Esophagus squamous epithelium (tissue), 5 donors: ENCODE measurements at regions not wholly inside any gene's neighbourhood (a gene's known extent, or its start where the extent isn't known, plus 50 kb on each side); places are given as distances from the start of the nearest gene placed in this dataset.

Experiments
- DNase-seq: peaks from one replicate; lab custom pipeline; 2025; lab: John Stamatoyannopoulos, UW
- H3K27ac ChIP-seq, 4 donors: fragments of 200-600 bp; sonication (generic); one replicate each; pipeline ENCODE4 v1.5.1; 2016 to 2019; ENCODE audit warnings: mild to moderate bottlenecking in 1 of 4
- H3K27me3 ChIP-seq, 4 donors: fragments of 200-600 bp; sonication (generic); 1 replicate in 3 of 4; 2 replicates in 1 of 4; pipeline versions ENCODE4 v1.5.1 to v1.6.0; 2017 to 2021; ENCODE audit warnings: antibody characterized with exemption in 1 of 4
- H3K36me3 ChIP-seq, 3 donors: fragments of 200-600 bp; sonication (generic); one replicate each; pipeline ENCODE4 v1.5.1; 2016 to 2019
- H3K4me1 ChIP-seq, 3 donors: fragments of 200-600 bp; sonication (generic); one replicate each; pipeline ENCODE4 v1.5.1; 2017 to 2019
- H3K4me3 ChIP-seq, 4 donors: fragments of 200-600 bp; sonication (generic); 1 replicate in 3 of 4; 2 replicates in 1 of 4; pipeline ENCODE4 v1.5.1; 2016 to 2019; ENCODE audit warnings: mild to moderate bottlenecking in 2 of 4, moderate library complexity in 1 of 4
- H3K9me3 ChIP-seq, 3 donors: fragments of 200-600 bp; sonication (generic); one replicate each; pipeline ENCODE4 v1.5.1; 2016 to 2019
- POLR2A ChIP-seq, 4 donors: fragments of 450-650 bp; IDR thresholded peaks; one replicate each; pipeline ENCODE4 v1.6.1; 2017; ENCODE audit warnings: antibody characterized with exemption in 4 of 4, mild to moderate bottlenecking in 4 of 4, moderate library complexity in 3 of 4
- WGBS, 2 donors: methylation state at CpG; one replicate each; pipeline ENCODE4 v1.1.5; 2018; 5-methylcytosine and 5-hydroxymethylcytosine counted together
- intact Hi-C: fragments of 100-400 bp; cut with DNase I; formaldehyde crosslinking; loops from one replicate; pipeline ENCODE4 v1.15.0; 2022
- TF ChIP-seq, protein P1 (sequence below), 6 experiments: fragments of 450-650 bp in 4 of 6; fragments of 200-600 bp in 2 of 6; sonication (generic) in 2 of 6; IDR thresholded peaks; one replicate each; pipeline ENCODE4 v1.5.1; 2016 to 2019; ENCODE audit warnings: antibody characterized with exemption in 6 of 6, mild to moderate bottlenecking in 4 of 6, moderate library complexity in 4 of 6
- donor health status: DM: yes; HTN: yes; CAD: no.

DNA sequence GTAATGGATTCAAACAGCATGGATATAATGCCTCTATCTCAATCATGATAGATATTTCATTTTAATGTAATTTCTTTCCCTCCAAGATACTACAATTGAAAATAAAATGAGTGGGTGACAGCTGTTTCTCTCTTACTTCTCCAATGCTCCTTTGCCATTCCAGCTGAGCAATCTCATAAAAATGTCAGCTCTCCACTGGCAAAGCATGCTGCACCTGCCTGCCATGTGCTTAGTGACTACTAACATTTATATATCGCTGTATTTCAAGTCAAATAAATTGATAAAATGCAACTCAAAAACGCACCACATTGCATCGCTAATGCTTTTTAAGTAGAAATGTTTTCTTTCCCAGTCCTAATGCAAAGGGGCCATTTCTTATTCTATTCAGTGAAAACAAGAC lies 1093.9 kb downstream of the CBLN2 start:
- H3K9me3 ChIP-seq: no peaks in the 10 kb centered on the region
- no peaks in the 10 kb centered on the region for H3K4me1 ChIP-seq
- no peak overlapping the region for H3K4me3 ChIP-seq
- H3K27me3 ChIP-seq: no peaks in the 10 kb centered on the region
- intact Hi-C loops: no loop called here
- DNase-seq: no peak
- no peak for TF ChIP-seq POLR2A (IDR thresholded peaks at IDR 0.05)
- TF ChIP-seq, protein P1, sequence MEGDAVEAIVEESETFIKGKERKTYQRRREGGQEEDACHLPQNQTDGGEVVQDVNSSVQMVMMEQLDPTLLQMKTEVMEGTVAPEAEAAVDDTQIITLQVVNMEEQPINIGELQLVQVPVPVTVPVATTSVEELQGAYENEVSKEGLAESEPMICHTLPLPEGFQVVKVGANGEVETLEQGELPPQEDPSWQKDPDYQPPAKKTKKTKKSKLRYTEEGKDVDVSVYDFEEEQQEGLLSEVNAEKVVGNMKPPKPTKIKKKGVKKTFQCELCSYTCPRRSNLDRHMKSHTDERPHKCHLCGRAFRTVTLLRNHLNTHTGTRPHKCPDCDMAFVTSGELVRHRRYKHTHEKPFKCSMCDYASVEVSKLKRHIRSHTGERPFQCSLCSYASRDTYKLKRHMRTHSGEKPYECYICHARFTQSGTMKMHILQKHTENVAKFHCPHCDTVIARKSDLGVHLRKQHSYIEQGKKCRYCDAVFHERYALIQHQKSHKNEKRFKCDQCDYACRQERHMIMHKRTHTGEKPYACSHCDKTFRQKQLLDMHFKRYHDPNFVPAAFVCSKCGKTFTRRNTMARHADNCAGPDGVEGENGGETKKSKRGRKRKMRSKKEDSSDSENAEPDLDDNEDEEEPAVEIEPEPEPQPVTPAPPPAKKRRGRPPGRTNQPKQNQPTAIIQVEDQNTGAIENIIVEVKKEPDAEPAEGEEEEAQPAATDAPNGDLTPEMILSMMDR (IDR thresholded peaks at IDR 0.05): no peak
- no peaks in the 10 kb centered on the region for H3K36me3 ChIP-seq
- WGBS, 2 donors: 78 to 91% methylated on average over 3 of the region's 3 CpGs
- H3K27ac ChIP-seq: no peak overlapping the region

DNA sequence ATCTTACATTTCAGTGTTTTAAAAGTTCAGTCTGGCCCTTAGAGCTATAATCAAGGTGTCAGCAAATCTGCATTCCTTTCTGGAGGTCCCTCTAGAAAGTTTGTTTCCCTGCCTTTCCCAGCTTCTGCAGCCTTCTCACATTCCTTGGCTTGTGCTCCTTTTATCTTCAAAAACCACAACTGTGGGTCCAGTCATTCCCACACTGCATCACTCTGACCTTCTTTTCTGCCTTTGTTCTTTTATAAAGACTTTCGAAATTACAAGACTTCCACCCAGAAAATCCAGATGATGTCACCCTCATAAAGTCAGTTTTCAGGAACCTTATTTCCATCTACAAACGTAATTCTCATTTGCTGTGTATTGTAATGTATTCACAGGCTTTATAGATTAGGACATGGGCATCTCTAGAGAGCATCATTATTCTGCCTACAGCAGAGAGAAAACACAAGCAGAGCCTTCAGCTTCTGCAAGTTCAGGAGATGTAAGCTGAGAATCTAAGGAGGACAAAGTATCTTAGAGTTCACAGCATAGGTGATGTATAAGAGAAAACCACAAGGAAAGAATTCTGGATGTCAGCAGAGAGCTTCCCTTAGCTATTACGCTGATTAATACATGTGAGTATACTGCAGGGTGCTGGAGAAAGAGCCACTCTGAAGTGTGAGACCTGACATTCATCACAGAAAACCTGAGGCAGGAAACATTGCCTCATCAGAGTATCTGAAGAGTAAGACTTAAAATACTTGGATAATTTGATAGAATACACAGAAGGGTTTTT lies 1100.2 kb downstream of the CBLN2 start:
- Histone ChIP-seq H3K27ac (no peak overlapping the region), H3K9me3 (peaks cover 0 to 4% (median 0%) of the 10 kb centered on the region in 3 donors), H3K4me3 (no peak overlapping the region), H3K27me3 (no peaks in the 10 kb centered on the region), H3K36me3 (no peaks in the 10 kb centered on the region), H3K4me1 (no peaks in the 10 kb centered on the region)
- DNase-seq: no peak
- 36 to 50% methylated on average over 3 of the region's 3 CpGs for WGBS, 2 donors
- TF ChIP-seq, protein P1 (IDR thresholded peaks at IDR 0.05): no peak
- no peak for TF ChIP-seq POLR2A (IDR thresholded peaks at IDR 0.05)
- intact Hi-C loops: no loop called here

GRCh38 chr18:71442731-71443141 lies 1101.4 kb downstream of the CBLN2 start:
- Histone ChIP-seq H3K27me3 (no peaks in the 10 kb centered on the region), H3K9me3 (peaks cover 0 to 7% (median 4%) of the 10 kb centered on the region in 3 donors), H3K4me3 (no peak overlapping the region), H3K27ac (no peak overlapping the region), H3K4me1 (no peaks in the 10 kb centered on the region), H3K36me3 (no peaks in the 10 kb centered on the region)
- no peak for DNase-seq
- 29 to 32% methylated on average over 3 of the region's 3 CpGs for WGBS, 2 donors
- no peak for TF ChIP-seq POLR2A (IDR thresholded peaks at IDR 0.05)
- TF ChIP-seq, protein P1 (IDR thresholded peaks at IDR 0.05): no peak
- intact Hi-C loops: no loop called here

DNA sequence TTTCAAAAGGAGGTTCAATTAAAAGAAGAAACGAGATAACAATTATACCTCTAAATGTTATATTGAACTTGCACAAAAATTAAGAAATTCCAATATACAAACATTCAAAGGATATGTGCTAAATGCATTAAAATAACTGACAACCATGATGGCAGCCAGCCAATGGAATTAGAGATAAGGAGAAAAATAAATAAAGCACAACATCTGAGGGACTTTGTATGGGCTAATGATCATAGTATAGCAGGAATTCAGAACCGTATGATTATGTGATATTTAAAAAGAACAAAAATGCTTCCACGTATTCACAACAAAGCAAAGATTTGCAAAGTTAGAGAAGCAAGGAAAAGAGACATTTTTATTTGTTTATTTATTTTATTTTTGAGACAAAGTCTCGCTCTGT lies 1103.0 kb downstream of the CBLN2 start:
- peaks cover 0 to 7% (median 4%) of the 10 kb centered on the region in 3 donors for H3K9me3 ChIP-seq
- intact Hi-C loops: no loop called here
- no peaks in the 10 kb centered on the region for H3K4me1 ChIP-seq
- H3K27me3 ChIP-seq: no peaks in the 10 kb centered on the region
- no peak for TF ChIP-seq POLR2A (IDR thresholded peaks at IDR 0.05)
- TF ChIP-seq, protein P1 (IDR thresholded peaks at IDR 0.05): no peak
- no peak overlapping the region for H3K27ac ChIP-seq
- no peak for DNase-seq
- WGBS, 2 donors: 46 to 58% methylated on average over 4 of the region's 4 CpGs
- H3K36me3 ChIP-seq: no peaks in the 10 kb centered on the region
- H3K4me3 ChIP-seq: no peak overlapping the region

- H3K27ac ChIP-seq: no peak overlapping the region
- TF ChIP-seq, protein P1 (IDR thresholded peaks at IDR 0.05): no peak
- TF ChIP-seq POLR2A (IDR thresholded peaks at IDR 0.05): no peak
- H3K27me3 ChIP-seq: no peaks in the 10 kb centered on the region
- DNase-seq: no peak
- no peak overlapping the region for H3K4me3 ChIP-seq
- H3K36me3 ChIP-seq: no peaks in the 10 kb centered on the region
- intact Hi-C loops: no loop called here
- H3K9me3 ChIP-seq: peaks cover 0 to 7% (median 0%) of the 10 kb centered on the region in 3 donors
- 67 to 76% methylated on average over 2 of the region's 2 CpGs for WGBS, 2 donors
- no peaks in the 10 kb centered on the region for H3K4me1 ChIP-seq
Observed at GRCh38 chr18:71437511-71437910, 1106.6 kb downstream of the CBLN2 start.
